ENCODE measurements at regions not wholly inside any gene's neighbourhood (a gene's known extent, or its start where the extent isn't known, plus 50 kb on each side); places are given as distances from the start of the nearest gene placed in this dataset.
"Not testable (repeated sequence)": the region's sequence is repeated elsewhere in the genome, so short reads cannot be mapped to it uniquely, and the experiment has no call there.

- no peaks in the 10 kb centered on the region for H3K36me3 ChIP-seq (ENCODE audit: control insufficient read depth, insufficient read depth, low read length)
- no peaks in the 10 kb centered on the region for H3K27me3 ChIP-seq (ENCODE audit: control insufficient read depth, insufficient read depth, low read length)
- intact Hi-C loops (cut with micrococcal nuclease; ENCODE audit: unreplicated experiment) (no loop called here), in situ Hi-C loops (cut with HindIII; ENCODE audit: low pct_unique_long_range_greater_than_20kb, low sequenced_read_pairs) (no loop called here)
- H3K4me1 ChIP-seq (ENCODE audit: control insufficient read depth, insufficient read depth, low read length): no peaks in the 10 kb centered on the region
- H3K9me3 ChIP-seq (ENCODE audit: control insufficient read depth, insufficient read depth, low read depth, low read length): 0 out of 2 replicates have a peak, but pooled peaks cover 3% of the 10 kb centered on the region
- no peak for TF ChIP-seq SIN3A (IDR thresholded peaks at IDR 0.05; ENCODE audit: borderline replicate concordance, insufficient read depth, low read depth, low read length)
- TF ChIP-seq, protein P1, sequence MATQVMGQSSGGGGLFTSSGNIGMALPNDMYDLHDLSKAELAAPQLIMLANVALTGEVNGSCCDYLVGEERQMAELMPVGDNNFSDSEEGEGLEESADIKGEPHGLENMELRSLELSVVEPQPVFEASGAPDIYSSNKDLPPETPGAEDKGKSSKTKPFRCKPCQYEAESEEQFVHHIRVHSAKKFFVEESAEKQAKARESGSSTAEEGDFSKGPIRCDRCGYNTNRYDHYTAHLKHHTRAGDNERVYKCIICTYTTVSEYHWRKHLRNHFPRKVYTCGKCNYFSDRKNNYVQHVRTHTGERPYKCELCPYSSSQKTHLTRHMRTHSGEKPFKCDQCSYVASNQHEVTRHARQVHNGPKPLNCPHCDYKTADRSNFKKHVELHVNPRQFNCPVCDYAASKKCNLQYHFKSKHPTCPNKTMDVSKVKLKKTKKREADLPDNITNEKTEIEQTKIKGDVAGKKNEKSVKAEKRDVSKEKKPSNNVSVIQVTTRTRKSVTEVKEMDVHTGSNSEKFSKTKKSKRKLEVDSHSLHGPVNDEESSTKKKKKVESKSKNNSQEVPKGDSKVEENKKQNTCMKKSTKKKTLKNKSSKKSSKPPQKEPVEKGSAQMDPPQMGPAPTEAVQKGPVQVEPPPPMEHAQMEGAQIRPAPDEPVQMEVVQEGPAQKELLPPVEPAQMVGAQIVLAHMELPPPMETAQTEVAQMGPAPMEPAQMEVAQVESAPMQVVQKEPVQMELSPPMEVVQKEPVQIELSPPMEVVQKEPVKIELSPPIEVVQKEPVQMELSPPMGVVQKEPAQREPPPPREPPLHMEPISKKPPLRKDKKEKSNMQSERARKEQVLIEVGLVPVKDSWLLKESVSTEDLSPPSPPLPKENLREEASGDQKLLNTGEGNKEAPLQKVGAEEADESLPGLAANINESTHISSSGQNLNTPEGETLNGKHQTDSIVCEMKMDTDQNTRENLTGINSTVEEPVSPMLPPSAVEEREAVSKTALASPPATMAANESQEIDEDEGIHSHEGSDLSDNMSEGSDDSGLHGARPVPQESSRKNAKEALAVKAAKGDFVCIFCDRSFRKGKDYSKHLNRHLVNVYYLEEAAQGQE (IDR thresholded peaks at IDR 0.05; ENCODE audit: insufficient read depth in 1 of 2, low read depth in 2 of 2, low read length in 1 of 2): no peak
- TF ChIP-seq, protein P2, sequence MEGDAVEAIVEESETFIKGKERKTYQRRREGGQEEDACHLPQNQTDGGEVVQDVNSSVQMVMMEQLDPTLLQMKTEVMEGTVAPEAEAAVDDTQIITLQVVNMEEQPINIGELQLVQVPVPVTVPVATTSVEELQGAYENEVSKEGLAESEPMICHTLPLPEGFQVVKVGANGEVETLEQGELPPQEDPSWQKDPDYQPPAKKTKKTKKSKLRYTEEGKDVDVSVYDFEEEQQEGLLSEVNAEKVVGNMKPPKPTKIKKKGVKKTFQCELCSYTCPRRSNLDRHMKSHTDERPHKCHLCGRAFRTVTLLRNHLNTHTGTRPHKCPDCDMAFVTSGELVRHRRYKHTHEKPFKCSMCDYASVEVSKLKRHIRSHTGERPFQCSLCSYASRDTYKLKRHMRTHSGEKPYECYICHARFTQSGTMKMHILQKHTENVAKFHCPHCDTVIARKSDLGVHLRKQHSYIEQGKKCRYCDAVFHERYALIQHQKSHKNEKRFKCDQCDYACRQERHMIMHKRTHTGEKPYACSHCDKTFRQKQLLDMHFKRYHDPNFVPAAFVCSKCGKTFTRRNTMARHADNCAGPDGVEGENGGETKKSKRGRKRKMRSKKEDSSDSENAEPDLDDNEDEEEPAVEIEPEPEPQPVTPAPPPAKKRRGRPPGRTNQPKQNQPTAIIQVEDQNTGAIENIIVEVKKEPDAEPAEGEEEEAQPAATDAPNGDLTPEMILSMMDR (IDR thresholded peaks at IDR 0.05): no peak
- TF ChIP-seq POLR2AphosphoS5 (IDR thresholded peaks at IDR 0.05; ENCODE audit: low read depth, low read length): no peak
- no peak for TF ChIP-seq TCF7L2 (IDR thresholded peaks at IDR 0.05; ENCODE audit: low read depth, low read length)
- no TSS peak for BruUV-seq (replicated peaks)
- ATAC-seq (no peak), DNase-seq (ENCODE audit: low read depth, low spot score) (no peak)
- H3K27ac ChIP-seq (ENCODE audit: low read length): no peak overlapping the region
- no peak overlapping the region for H3K4me3 ChIP-seq (ENCODE audit: low read depth in 2 of 2, low read length in 2 of 2)
- ChIA-PET POLR2A (no interaction called here), CTCF (no interaction called here)
Measured at GRCh38 chr7:63065684-63066083, 933.0 kb upstream of the ZNF722 start.

GRCh38 chr7:63066235-63066634 lies 932.4 kb upstream of the ZNF722 start:
- H3K4me1 ChIP-seq (ENCODE audit: control insufficient read depth, insufficient read depth, low read length); H3K36me3 ChIP-seq (ENCODE audit: control insufficient read depth, insufficient read depth, low read length); DNase-seq (ENCODE audit: low read depth, low spot score); ATAC-seq; intact Hi-C loops (cut with micrococcal nuclease; ENCODE audit: unreplicated experiment); H3K9me3 ChIP-seq (ENCODE audit: control insufficient read depth, insufficient read depth, low read depth, low read length); H3K4me3 ChIP-seq (ENCODE audit: low read depth in 2 of 2, low read length in 2 of 2); H3K27me3 ChIP-seq (ENCODE audit: control insufficient read depth, insufficient read depth, low read length); POLR2A ChIA-PET; BruUV-seq (replicated peaks); in situ Hi-C loops (cut with HindIII; ENCODE audit: low pct_unique_long_range_greater_than_20kb, low sequenced_read_pairs); H3K27ac ChIP-seq (ENCODE audit: low read length); CTCF ChIA-PET: not testable (repeated sequence)

DNA sequence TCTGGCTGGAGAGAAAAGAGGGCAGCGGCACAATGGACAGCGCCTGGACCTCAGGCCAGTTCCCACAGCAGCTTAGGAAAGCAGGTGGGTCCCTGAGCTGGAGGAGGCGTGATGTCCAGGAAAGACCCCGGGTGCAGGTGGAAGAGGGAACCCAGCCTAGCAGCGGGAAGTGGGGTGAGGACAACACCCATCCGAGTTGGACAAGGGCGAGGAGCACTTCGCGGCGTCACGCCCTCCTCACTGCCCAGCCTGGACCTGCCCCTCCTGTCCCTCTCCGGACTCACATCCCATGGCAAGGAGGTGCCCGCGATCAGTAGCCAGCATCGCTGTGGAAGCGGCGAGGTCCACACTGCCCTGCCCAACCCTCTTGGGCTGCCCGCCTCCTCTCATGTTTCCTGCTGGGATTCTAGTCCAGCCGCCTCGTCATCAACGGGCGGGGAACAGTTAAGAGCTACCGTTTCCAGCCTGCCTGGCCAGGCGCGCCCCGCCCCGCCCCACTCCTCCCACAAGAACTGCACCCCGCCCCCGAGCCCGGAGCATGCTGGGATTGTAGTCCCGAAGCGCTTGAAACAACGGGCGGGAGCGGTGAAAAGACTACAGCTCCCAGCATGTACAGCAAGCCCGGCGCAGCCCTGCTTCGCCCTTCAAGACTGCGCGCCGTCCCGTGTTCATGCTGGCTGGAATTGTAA lies 930.6 kb upstream of the ZNF722 start:
- TF ChIP-seq POLR2AphosphoS5 (IDR thresholded peaks at IDR 0.05; ENCODE audit: low read depth, low read length) (no peak), TCF7L2 (IDR thresholded peaks at IDR 0.05; ENCODE audit: low read depth, low read length) (no peak), SIN3A (IDR thresholded peaks at IDR 0.05; ENCODE audit: borderline replicate concordance, insufficient read depth, low read depth, low read length) (no peak)
- TF ChIP-seq, protein P2 (IDR thresholded peaks at IDR 0.05): no peak
- TF ChIP-seq, protein P1 (IDR thresholded peaks at IDR 0.05; ENCODE audit: insufficient read depth in 1 of 2, low read depth in 2 of 2, low read length in 1 of 2): no peak
- Histone ChIP-seq H3K27me3 (ENCODE audit: control insufficient read depth, insufficient read depth, low read length) (no peaks in the 10 kb centered on the region), H3K36me3 (ENCODE audit: control insufficient read depth, insufficient read depth, low read length) (no peaks in the 10 kb centered on the region), H3K4me1 (ENCODE audit: control insufficient read depth, insufficient read depth, low read length) (no peaks in the 10 kb centered on the region), H3K4me3 (ENCODE audit: low read depth in 2 of 2, low read length in 2 of 2) (no peak overlapping the region), H3K27ac (ENCODE audit: low read length) (no peak overlapping the region), H3K9me3 (ENCODE audit: control insufficient read depth, insufficient read depth, low read depth, low read length) (0 out of 2 replicates have a peak, but pooled peaks cover 4% of the 10 kb centered on the region)
- in situ Hi-C loops (cut with HindIII; ENCODE audit: low pct_unique_long_range_greater_than_20kb, low sequenced_read_pairs) (no loop called here), intact Hi-C loops (cut with micrococcal nuclease; ENCODE audit: unreplicated experiment) (no loop called here)
- CTCF ChIA-PET: no interaction called here
- BruUV-seq (replicated peaks): no TSS peak
- DNase-seq (ENCODE audit: low read depth, low spot score) (no peak), ATAC-seq (no peak)
- POLR2A ChIA-PET: no interaction called here
